ENCODE measurements at regions not wholly inside any gene's neighbourhood (a gene's known extent, or its start where the extent isn't known, plus 50 kb on each side); places are given as distances from the start of the nearest gene placed in this dataset.
"Not testable (repeated sequence)": the region's sequence is repeated elsewhere in the genome, so short reads cannot be mapped to it uniquely, and the experiment has no call there.

- DNase-seq: no peak
These were observed 156.8 kb upstream of the ALG10B start for GRCh38 chr12:38159591-38160317.

DNA sequence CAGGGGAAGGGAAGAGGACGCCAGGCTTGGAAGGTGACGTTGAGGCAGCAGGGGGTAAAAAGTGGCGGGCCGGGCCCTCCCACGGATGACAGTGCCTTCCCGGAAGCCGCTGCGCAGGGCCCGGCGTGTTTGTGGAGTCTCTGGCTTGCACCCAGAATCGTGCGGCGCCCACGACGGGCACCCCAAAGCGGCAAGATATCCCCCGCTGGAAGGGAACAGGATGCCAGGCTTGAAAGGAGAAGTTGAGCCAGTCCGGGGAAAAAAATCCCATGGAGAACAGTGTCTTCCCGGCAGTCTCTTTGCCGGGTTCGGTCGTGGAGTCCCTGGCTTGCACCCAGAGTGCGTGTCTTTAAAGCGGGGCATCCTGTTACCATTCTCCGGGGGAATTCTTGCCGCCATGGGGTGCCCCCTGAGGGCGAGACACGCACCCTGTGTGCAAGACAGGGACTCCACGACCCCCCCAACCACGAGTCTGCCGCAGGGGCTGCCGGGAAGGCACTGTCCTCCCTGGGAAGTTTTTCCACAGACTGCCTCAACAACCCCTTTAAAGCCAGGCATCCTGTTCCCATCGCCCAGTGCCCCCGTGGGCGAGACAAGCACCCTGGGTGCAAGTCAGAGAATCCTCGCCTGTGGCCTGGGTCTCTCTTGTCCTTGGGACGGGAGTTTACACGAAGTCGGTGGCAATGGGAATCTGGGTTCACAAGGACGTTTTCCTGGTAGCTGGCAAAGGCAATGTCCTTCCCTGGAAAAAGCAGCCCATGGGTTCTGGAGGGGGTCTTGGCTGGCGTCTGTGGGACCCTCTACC is 156.1 kb upstream of the ALG10B start:
- no peak for DNase-seq

- no peak for DNase-seq
These were observed 155.2 kb upstream of the ALG10B start for GRCh38 chr12:38161123-38162000.

GRCh38 chr12:38162013-38162412 is 154.6 kb upstream of the ALG10B start:
- no peak for DNase-seq

DNA sequence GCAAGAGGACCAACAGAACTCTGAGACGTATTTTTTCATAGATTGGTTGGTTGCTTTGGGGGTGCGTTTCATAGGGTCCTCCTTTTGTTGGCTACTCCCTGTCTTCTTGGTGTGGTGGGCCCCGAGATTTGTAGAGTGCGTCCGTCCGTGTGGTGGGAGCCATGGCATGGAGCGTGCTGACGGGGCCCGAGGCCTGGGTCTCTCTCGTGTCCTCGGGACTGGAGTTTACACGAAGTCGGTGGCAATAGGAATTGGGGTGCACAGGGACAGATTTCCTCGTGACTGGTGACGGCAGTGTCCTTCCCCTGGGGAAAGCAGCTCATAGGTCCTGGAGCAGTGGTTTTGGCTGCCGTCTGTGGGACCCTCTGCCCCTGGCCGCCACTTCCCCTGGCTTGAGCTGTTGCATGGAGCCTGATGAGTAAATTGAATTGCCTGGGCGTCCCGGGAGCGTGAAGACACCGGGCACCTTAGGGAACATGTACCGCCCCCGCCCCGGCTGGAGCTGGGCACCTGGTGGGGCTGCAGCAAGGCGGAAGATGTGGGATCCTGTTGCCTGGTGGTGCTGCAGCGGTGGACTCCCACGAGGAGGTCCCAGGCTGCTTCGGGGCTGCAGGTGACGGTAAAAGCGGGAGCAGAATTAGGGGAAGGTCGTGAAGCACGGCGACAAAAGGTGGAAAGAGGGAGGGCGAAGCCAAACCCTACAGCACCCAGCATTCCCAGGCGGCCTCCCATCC is 153.7 kb upstream of the ALG10B start:
- DNase-seq: no peak

GRCh38 chr12:38163442-38163801 is 153.2 kb upstream of the ALG10B start:
- DNase-seq: no peak

DNA sequence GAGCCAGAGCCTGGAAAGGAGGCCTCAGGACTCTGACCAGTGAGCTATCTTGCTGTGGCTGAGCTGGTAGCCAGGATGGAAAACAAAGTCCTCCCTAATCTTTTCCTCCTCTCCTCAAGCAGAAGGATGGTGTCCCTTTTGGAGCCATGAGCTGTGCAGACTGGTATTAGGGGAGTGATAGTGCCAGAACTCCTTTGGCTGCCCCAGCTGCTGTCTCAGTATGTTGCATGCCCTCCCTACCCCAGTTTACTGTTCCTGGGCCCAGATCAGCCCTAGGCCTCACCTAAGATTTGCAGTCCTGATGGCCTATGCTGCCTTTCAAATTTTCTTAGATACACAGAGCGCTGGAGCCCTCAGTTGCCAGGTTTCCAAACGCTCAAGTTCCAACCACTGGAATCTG is 150.3 kb upstream of the ALG10B start:
- no peak for DNase-seq

- DNase-seq: no peak
These were observed 141.0 kb upstream of the ALG10B start for GRCh38 chr12:38175538-38175937.

- DNase-seq: not testable (repeated sequence)
These were observed 133.0 kb upstream of the ALG10B start for GRCh38 chr12:38183617-38184016.

GRCh38 chr12:38197286-38197685 is 119.3 kb upstream of the ALG10B start:
- not testable (repeated sequence) for DNase-seq

DNA sequence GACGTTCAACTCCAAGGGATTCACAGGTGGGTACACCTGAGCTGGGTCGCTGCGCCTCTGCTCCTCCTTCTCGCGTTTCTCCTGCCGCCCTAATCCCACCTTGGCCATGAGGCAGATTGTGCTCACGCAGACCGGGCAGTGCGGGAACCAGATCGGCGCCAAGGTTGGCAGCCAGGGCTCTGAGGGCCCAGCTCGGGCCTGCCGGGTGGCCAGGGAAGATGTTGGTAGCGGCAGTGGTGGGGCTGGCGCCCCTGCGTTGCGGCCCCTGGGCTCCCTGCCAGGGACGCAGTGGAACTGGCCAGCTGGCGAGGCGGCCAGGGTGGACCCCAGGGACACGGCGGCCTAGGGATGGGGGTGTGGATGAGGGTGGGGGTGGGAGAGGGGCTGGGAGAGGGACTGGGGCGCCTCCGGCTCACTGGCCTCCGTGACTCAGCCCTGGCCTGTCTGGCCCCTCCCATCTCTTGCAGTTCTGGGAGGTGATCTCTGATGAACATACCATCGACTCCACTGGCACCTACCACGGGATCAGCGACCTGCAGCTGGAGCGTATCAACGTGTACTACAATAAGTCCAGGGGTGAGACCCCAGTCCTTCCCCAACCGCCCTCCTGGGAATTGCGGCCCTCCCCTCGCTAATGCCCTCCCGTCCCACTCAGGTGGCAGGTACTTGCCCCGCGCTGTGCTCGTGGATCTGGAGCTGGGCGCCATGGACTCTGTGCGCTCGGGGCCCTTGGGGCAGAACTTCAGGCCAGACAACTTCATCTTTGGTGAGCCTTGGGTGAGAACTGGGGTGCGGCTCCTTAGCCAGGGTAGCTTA is 114.9 kb upstream of the ALG10B start:
- no peak for DNase-seq

DNA sequence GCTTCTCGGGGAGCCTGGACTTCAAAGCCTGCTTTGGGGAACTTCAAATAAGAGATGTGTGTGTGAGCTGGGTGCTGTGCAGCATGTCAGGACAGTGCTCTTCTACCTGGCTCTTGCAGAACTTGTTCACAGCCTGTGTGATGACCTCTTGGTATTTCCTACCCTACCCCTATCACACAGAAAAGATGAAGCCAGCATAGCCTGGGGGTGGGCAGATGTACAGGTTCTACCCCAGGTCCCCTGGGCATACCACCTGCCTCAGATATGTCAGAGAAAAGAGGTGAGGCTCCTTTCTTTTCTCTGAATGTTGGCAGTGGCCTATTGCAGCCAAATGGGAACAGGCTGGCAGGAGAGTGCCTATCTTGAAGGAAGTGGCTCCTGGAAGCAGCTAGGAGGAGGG is 111.7 kb upstream of the ALG10B start:
- DNase-seq: no peak

- no peak for DNase-seq
These were observed 94.6 kb upstream of the ALG10B start for GRCh38 chr12:38222011-38222410.

GRCh38 chr12:38238328-38238727 is 78.2 kb upstream of the ALG10B start:
- DNase-seq: not testable (repeated sequence)

GRCh38 chr12:38253778-38254177 is 62.8 kb upstream of the ALG10B start:
- no peak for DNase-seq

DNA sequence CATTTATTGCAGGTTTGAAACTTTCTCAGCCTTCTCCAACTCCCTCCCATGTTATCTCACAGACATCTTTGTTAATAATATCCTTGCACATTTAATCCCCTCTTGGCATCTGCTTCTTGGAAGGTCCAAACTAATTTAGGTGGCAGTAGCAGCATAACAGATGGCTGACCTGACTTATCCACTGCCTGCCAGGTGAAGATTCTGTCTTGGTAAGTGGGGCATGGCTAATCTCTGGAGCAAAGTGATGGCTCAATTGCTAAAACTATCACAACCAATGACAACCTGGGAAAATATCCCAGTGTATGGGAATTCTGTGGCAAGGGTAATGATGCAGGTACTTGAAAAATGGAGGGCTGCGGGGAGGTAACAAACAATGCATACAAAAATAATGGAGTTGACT is 58.2 kb upstream of the ALG10B start:
- no peak for DNase-seq
